ENCODE measurements at regions not wholly inside any gene's neighbourhood (a gene's known extent, or its start where the extent isn't known, plus 50 kb on each side); places are given as distances from the start of the nearest gene placed in this dataset.
"Not testable (repeated sequence)": the region's sequence is repeated elsewhere in the genome, so short reads cannot be mapped to it uniquely, and the experiment has no call there.

GRCh38 chr2:35818359-35818758, 537.2 kb upstream of the CRIM1 start:
- not testable (repeated sequence) for H3K27me3 ChIP-seq (replicated peaks; ENCODE audit: control insufficient read depth, insufficient read depth, low read length); DNase-seq (ENCODE audit: low read depth); H3K4me1 ChIP-seq (ENCODE audit: control insufficient read depth, insufficient read depth, low read length); H3K4me3 ChIP-seq (ENCODE audit: low read length); H3K9me3 ChIP-seq (ENCODE audit: control insufficient read depth, low read length); H3K36me3 ChIP-seq (ENCODE audit: control insufficient read depth, insufficient read depth, low read length, severe bottlenecking); H3K9ac ChIP-seq (ENCODE audit: low read length)

GRCh38 chr2:35814597-35814996, 541.0 kb upstream of the CRIM1 start:
- DNase-seq (ENCODE audit: low read depth); H3K4me3 ChIP-seq (ENCODE audit: low read length); H3K27me3 ChIP-seq (replicated peaks; ENCODE audit: control insufficient read depth, insufficient read depth, low read length); H3K9me3 ChIP-seq (ENCODE audit: control insufficient read depth, low read length); H3K9ac ChIP-seq (ENCODE audit: low read length); H3K4me1 ChIP-seq (ENCODE audit: control insufficient read depth, insufficient read depth, low read length); H3K36me3 ChIP-seq (ENCODE audit: control insufficient read depth, insufficient read depth, low read length, severe bottlenecking): not testable (repeated sequence)

GRCh38 chr2:35803126-35803525, 552.5 kb upstream of the CRIM1 start:
- Histone ChIP-seq H3K4me1 (ENCODE audit: control insufficient read depth, insufficient read depth, low read length) (no peaks in the 10 kb centered on the region), H3K36me3 (ENCODE audit: control insufficient read depth, insufficient read depth, low read length, severe bottlenecking) (no peaks in the 10 kb centered on the region), H3K9ac (ENCODE audit: low read length) (no peak overlapping the region), H3K9me3 (ENCODE audit: control insufficient read depth, low read length) (peaks cover 4% of the 10 kb centered on the region), H3K27me3 (replicated peaks; ENCODE audit: control insufficient read depth, insufficient read depth, low read length) (no peaks in the 10 kb centered on the region), H3K4me3 (ENCODE audit: low read length) (no peak overlapping the region)
- no peak for DNase-seq (ENCODE audit: low read depth)

GRCh38 chr2:35794796-35795450, 560.7 kb upstream of the CRIM1 start:
- H3K36me3 ChIP-seq (ENCODE audit: control insufficient read depth, insufficient read depth, low read length, severe bottlenecking): no peaks in the 10 kb centered on the region

GRCh38 chr2:35790292-35790691, 565.3 kb upstream of the CRIM1 start:
- no peaks in the 10 kb centered on the region for H3K27me3 ChIP-seq (replicated peaks; ENCODE audit: control insufficient read depth, insufficient read depth, low read length)
- H3K9me3 ChIP-seq (ENCODE audit: control insufficient read depth, low read length): no peaks in the 10 kb centered on the region
- H3K4me1 ChIP-seq (ENCODE audit: control insufficient read depth, insufficient read depth, low read length): no peaks in the 10 kb centered on the region
- no peak overlapping the region for H3K9ac ChIP-seq (ENCODE audit: low read length)
- H3K4me3 ChIP-seq (ENCODE audit: low read length): no peak overlapping the region
- no peaks in the 10 kb centered on the region for H3K36me3 ChIP-seq (ENCODE audit: control insufficient read depth, insufficient read depth, low read length, severe bottlenecking)
- no peak for DNase-seq (ENCODE audit: low read depth)

More at GRCh38 chr2:35794796-35795450, 560.7 kb upstream of the CRIM1 start:
- Histone ChIP-seq H3K27me3 (replicated peaks; ENCODE audit: control insufficient read depth, insufficient read depth, low read length) (no peaks in the 10 kb centered on the region), H3K9ac (ENCODE audit: low read length) (no peak overlapping the region), H3K9me3 (ENCODE audit: control insufficient read depth, low read length) (no peaks in the 10 kb centered on the region), H3K4me3 (ENCODE audit: low read length) (no peak overlapping the region), H3K4me1 (ENCODE audit: control insufficient read depth, insufficient read depth, low read length) (no peaks in the 10 kb centered on the region)
- no peak for DNase-seq (ENCODE audit: low read depth)

GRCh38 chr2:35788543-35788942, 567.0 kb upstream of the CRIM1 start:
- no peak for DNase-seq (ENCODE audit: low read depth)

GRCh38 chr2:35787302-35788031, 568.1 kb upstream of the CRIM1 start:
- Histone ChIP-seq H3K36me3 (ENCODE audit: control insufficient read depth, insufficient read depth, low read length, severe bottlenecking) (no peaks in the 10 kb centered on the region), H3K9ac (ENCODE audit: low read length) (no peak overlapping the region), H3K4me3 (ENCODE audit: low read length) (no peak overlapping the region), H3K27me3 (replicated peaks; ENCODE audit: control insufficient read depth, insufficient read depth, low read length) (no peaks in the 10 kb centered on the region), H3K9me3 (ENCODE audit: control insufficient read depth, low read length) (no peaks in the 10 kb centered on the region), H3K4me1 (ENCODE audit: control insufficient read depth, insufficient read depth, low read length) (no peaks in the 10 kb centered on the region)
- DNase-seq (ENCODE audit: low read depth): no peak

More at GRCh38 chr2:35788543-35788942, 567.0 kb upstream of the CRIM1 start:
- no peaks in the 10 kb centered on the region for H3K9me3 ChIP-seq (ENCODE audit: control insufficient read depth, low read length)
- no peaks in the 10 kb centered on the region for H3K27me3 ChIP-seq (replicated peaks; ENCODE audit: control insufficient read depth, insufficient read depth, low read length)
- no peak overlapping the region for H3K4me3 ChIP-seq (ENCODE audit: low read length)
- no peaks in the 10 kb centered on the region for H3K36me3 ChIP-seq (ENCODE audit: control insufficient read depth, insufficient read depth, low read length, severe bottlenecking)
- H3K9ac ChIP-seq (ENCODE audit: low read length): no peak overlapping the region
- no peaks in the 10 kb centered on the region for H3K4me1 ChIP-seq (ENCODE audit: control insufficient read depth, insufficient read depth, low read length)

GRCh38 chr2:35785564-35785963, 570.0 kb upstream of the CRIM1 start:
- Histone ChIP-seq H3K9ac (ENCODE audit: low read length) (no peak overlapping the region), H3K36me3 (ENCODE audit: control insufficient read depth, insufficient read depth, low read length, severe bottlenecking) (no peaks in the 10 kb centered on the region), H3K9me3 (ENCODE audit: control insufficient read depth, low read length) (no peaks in the 10 kb centered on the region), H3K4me3 (ENCODE audit: low read length) (no peak overlapping the region), H3K4me1 (ENCODE audit: control insufficient read depth, insufficient read depth, low read length) (no peaks in the 10 kb centered on the region), H3K27me3 (replicated peaks; ENCODE audit: control insufficient read depth, insufficient read depth, low read length) (no peaks in the 10 kb centered on the region)
- DNase-seq (ENCODE audit: low read depth): no peak

- Histone ChIP-seq H3K27me3 (replicated peaks; ENCODE audit: control insufficient read depth, insufficient read depth, low read length) (no peaks in the 10 kb centered on the region), H3K4me3 (ENCODE audit: low read length) (no peak overlapping the region), H3K9me3 (ENCODE audit: control insufficient read depth, low read length) (no peaks in the 10 kb centered on the region), H3K9ac (ENCODE audit: low read length) (no peak overlapping the region), H3K36me3 (ENCODE audit: control insufficient read depth, insufficient read depth, low read length, severe bottlenecking) (no peaks in the 10 kb centered on the region), H3K4me1 (ENCODE audit: control insufficient read depth, insufficient read depth, low read length) (no peaks in the 10 kb centered on the region)
- DNase-seq (ENCODE audit: low read depth): no peak
Measured at GRCh38 chr2:35784777-35785176, 570.8 kb upstream of the CRIM1 start.

- Histone ChIP-seq H3K4me1 (ENCODE audit: control insufficient read depth, insufficient read depth, low read length) (no peaks in the 10 kb centered on the region), H3K9ac (ENCODE audit: low read length) (no peak overlapping the region)
- DNase-seq (ENCODE audit: low read depth): no peak
Measured at GRCh38 chr2:35783723-35784122, 571.9 kb upstream of the CRIM1 start.

GRCh38 chr2:35741556-35741955, 614.0 kb upstream of the CRIM1 start:
- DNase-seq (ENCODE audit: low read depth): no peak
- Histone ChIP-seq H3K4me3 (ENCODE audit: low read length) (no peak overlapping the region), H3K36me3 (ENCODE audit: control insufficient read depth, insufficient read depth, low read length, severe bottlenecking) (no peaks in the 10 kb centered on the region), H3K4me1 (ENCODE audit: control insufficient read depth, insufficient read depth, low read length) (no peaks in the 10 kb centered on the region), H3K9me3 (ENCODE audit: control insufficient read depth, low read length) (peaks cover 9% of the 10 kb centered on the region), H3K27me3 (replicated peaks; ENCODE audit: control insufficient read depth, insufficient read depth, low read length) (no peaks in the 10 kb centered on the region), H3K9ac (ENCODE audit: low read length) (no peak overlapping the region)

More at GRCh38 chr2:35783723-35784122, 571.9 kb upstream of the CRIM1 start:
- no peaks in the 10 kb centered on the region for H3K27me3 ChIP-seq (replicated peaks; ENCODE audit: control insufficient read depth, insufficient read depth, low read length)
- no peaks in the 10 kb centered on the region for H3K36me3 ChIP-seq (ENCODE audit: control insufficient read depth, insufficient read depth, low read length, severe bottlenecking)
- no peak overlapping the region for H3K4me3 ChIP-seq (ENCODE audit: low read length)
- no peaks in the 10 kb centered on the region for H3K9me3 ChIP-seq (ENCODE audit: control insufficient read depth, low read length)
